GM23338 (cell line): ENCODE measurements at regions not wholly inside any gene's neighbourhood (a gene's known extent, or its start where the extent isn't known, plus 50 kb on each side); places are given as distances from the start of the nearest gene placed in this dataset.

Source experiments
- ATAC-seq: fragments of 200-7000 bp; cut with Tn5 transposase; 3 replicates; pipeline ENCODE4 v1.9.1; 2020
- DNase-seq: peaks from one replicate; pipeline ENCODE4 v3.0.0-alpha.2; 2015; ENCODE audit warnings: low spot score
- H2AFZ ChIP-seq: fragments of 200-600 bp; sonication (generic); 2 replicates; pipeline ENCODE4 v1.8.0; 2016; ENCODE audit warnings: antibody characterized with exemption, mild to moderate bottlenecking, moderate library complexity
- H3F3A ChIP-seq: fragments of 200-600 bp; sonication (generic); replicated peaks from 2 replicates; pipeline ENCODE4 v1.8.0; 2017; ENCODE audit warnings: antibody characterized with exemption, mixed run types, low read depth
- H3K27ac ChIP-seq: fragments of 200-600 bp; sonication (generic); 2 replicates; pipeline ENCODE4 v1.6.1; 2016; ENCODE audit warnings: low read depth
- H3K27me3 ChIP-seq: fragments of 200-600 bp; sonication (generic); 2 replicates; pipeline ENCODE4 v1.8.0; 2016; ENCODE audit warnings: mild to moderate bottlenecking, mixed run types, moderate library complexity; ENCODE audit not compliant: insufficient read depth
- H3K36me3 ChIP-seq: fragments of 200-600 bp; sonication (generic); 2 replicates; pipeline ENCODE4 v1.8.0; 2016; ENCODE audit warnings: mild to moderate bottlenecking; ENCODE audit not compliant: insufficient read depth
- H3K4me1 ChIP-seq: fragments of 200-600 bp; sonication (generic); 2 replicates; pipeline ENCODE4 v1.8.0; 2016; ENCODE audit warnings: mild to moderate bottlenecking, moderate library complexity; ENCODE audit not compliant: insufficient read depth
- H3K4me2 ChIP-seq: fragments of 200-600 bp; sonication (generic); 2 replicates; pipeline ENCODE4 v1.7.1; 2017; ENCODE audit warnings: mixed run types
- H3K4me3 ChIP-seq: fragments of 200-600 bp; sonication (generic); 2 replicates; pipeline ENCODE4 v1.6.1; 2016; ENCODE audit warnings: mixed run types
- H3K79me2 ChIP-seq: fragments of 200-600 bp; sonication (generic); replicated peaks from 2 replicates; pipeline ENCODE4 v1.8.0; 2017; ENCODE audit warnings: mild to moderate bottlenecking; ENCODE audit not compliant: insufficient read depth
- H3K9me2 ChIP-seq: fragments of 200-600 bp; sonication (generic); 2 replicates; pipeline ENCODE4 v1.8.0; 2017; ENCODE audit not compliant: insufficient read depth
- H4K20me1 ChIP-seq: fragments of 200-600 bp; sonication (generic); replicated peaks from 2 replicates; pipeline ENCODE4 v1.8.0; 2017; ENCODE audit warnings: mild to moderate bottlenecking; ENCODE audit not compliant: insufficient read depth
- H3K27ac Mint-ChIP-seq: 2 replicates; pipeline ENCODE4 v1.8.0; 2020; ENCODE audit warnings: inconsistent platforms, mild to moderate bottlenecking, moderate library complexity, mixed read lengths
- H3K27me3 Mint-ChIP-seq: 3 replicates; pipeline ENCODE4 v1.8.0; 2022; ENCODE audit warnings: low read depth, mild to moderate bottlenecking, moderate library complexity, mixed read lengths, inconsistent platforms; ENCODE audit not compliant: insufficient read depth, poor library complexity
- H3K36me3 Mint-ChIP-seq: 3 replicates; pipeline ENCODE4 v1.8.0; 2021; ENCODE audit warnings: low read depth, mild to moderate bottlenecking, inconsistent platforms, moderate library complexity, mixed read lengths
- H3K4me1 Mint-ChIP-seq: 3 replicates; pipeline ENCODE4 v1.8.0; 2020; ENCODE audit warnings: mild to moderate bottlenecking, inconsistent platforms, mixed read lengths
- H3K4me3 Mint-ChIP-seq: 3 replicates; pipeline ENCODE4 v1.8.0; 2021; ENCODE audit warnings: moderate library complexity, mild to moderate bottlenecking, inconsistent platforms, mixed read lengths
- H3K9me3 Mint-ChIP-seq: 3 replicates; pipeline ENCODE4 v1.8.0; 2020; ENCODE audit warnings: moderate library complexity, mild to moderate bottlenecking, inconsistent platforms, mixed read lengths
- EZH2phosphoT487 ChIP-seq: fragments of 200-600 bp; sonication (generic); IDR thresholded peaks from one replicate; pipeline ENCODE4 v1.8.1; 2018; ENCODE audit warnings: antibody characterized with exemption; ENCODE audit not compliant: unreplicated experiment
- NANOG ChIP-seq: IDR thresholded peaks from 2 replicates; pipeline ENCODE4 v1.6.1; 2016; ENCODE audit warnings: antibody characterized with exemption, borderline replicate concordance
- POLR2AphosphoS5 ChIP-seq: IDR thresholded peaks from 2 replicates; pipeline ENCODE4 v1.6.1; 2016; ENCODE audit warnings: antibody characterized with exemption, low read depth
- STAT1 ChIP-seq: IDR thresholded peaks from one replicate; pipeline ENCODE4 v1.6.1; 2016; ENCODE audit warnings: antibody characterized with exemption; ENCODE audit not compliant: unreplicated experiment
- ZNF114 ChIP-seq: fragments of 250-450 bp; sonication (Bioruptor Pico); IDR thresholded peaks from 2 replicates; pipeline ENCODE4 v1.5.0; 2020; ENCODE audit warnings: mild to moderate bottlenecking, moderate library complexity
- TF ChIP-seq, protein P1 (sequence below): IDR thresholded peaks from 2 replicates; pipeline ENCODE4 v1.6.1; 2016; ENCODE audit warnings: antibody characterized with exemption
- TF ChIP-seq, protein P2 (sequence below), 2 experiments: fragments of 200-600 bp in 1 of 2; sonication (generic) in 1 of 2; conservative IDR thresholded peaks; 2 replicates each; pipeline versions ENCODE4 v1.5.1 to v1.6.1; 2016 to 2017; ENCODE audit warnings: antibody characterized with exemption in 2 of 2, low read depth in 2 of 2, mild to moderate bottlenecking in 2 of 2, moderate library complexity in 1 of 2
- TF ChIP-seq, protein P3 (sequence below): fragments of 250-450 bp; sonication (Bioruptor Pico); IDR thresholded peaks from 2 replicates; pipeline ENCODE4 v1.5.0; 2020; ENCODE audit warnings: mild to moderate bottlenecking, moderate library complexity

DNA sequence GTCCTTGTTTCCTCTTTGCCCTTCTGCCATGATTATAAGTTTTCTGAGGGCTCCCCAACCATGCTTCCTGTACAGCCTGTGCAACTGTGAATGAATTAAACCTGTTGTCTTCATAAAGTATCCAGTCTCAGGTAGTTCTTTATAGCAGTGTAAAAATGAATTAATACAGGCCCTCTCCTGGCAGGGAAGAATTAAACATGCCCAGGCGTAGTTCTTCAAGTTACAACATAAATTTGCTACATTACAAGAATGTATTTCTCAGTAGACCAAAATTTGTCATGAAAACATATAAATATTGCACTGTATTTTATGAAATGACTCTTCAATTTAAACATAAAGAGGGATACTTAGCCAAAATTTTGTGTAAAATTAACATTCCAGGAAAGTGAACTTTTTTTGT, 1089.9 kb upstream of the PCDH10 start (continued):
- no peak for TF ChIP-seq STAT1

DNA sequence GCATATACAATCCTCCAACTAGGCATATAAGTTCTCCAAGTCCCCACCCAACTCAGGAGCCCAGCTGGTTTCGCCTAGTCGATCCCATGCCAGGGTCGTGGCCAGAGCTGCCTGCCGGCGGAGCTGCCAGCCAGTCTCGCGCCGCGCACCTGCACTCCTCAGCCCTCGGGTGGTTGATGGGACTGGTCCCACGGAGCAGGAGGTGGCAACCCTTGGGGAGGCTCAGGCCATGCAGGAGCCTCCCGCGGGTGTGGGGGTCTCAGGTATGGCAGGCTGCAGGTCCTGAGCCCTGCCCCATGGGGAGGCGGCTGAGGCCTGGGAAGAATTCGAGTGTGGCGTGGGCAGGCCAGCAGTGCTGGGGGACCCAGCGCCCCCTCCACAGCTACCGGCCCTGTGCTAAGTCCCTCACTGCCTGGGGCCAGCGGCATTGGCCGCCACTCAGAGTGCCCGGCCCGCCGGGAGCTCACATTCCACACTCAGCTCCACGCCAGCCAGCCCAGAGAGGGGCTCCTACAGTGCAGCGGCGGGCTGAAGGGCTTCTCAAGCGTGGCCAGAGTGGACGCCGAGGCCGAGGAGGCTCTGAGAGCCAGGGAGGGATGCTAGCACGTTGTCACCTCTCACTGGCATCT, 1086.4 kb upstream of the PCDH10 start:
- Histone ChIP-seq H3K27ac (no peak overlapping the region), H3K4me1 (no peaks in the 10 kb centered on the region), H3F3A (no peaks in the 10 kb centered on the region), H3K9me2 (peaks cover 3% of the 10 kb centered on the region; the same call in 1 of the 2 replicates), H3K4me3 (no peak overlapping the region), H3K36me3 (peaks cover 4% of the 10 kb centered on the region; the same call in 1 of the 2 replicates), H3K27me3 (no peaks in the 10 kb centered on the region), H4K20me1 (no peaks in the 10 kb centered on the region), H3K4me2 (no peak overlapping the region), H3K79me2 (no peaks in the 10 kb centered on the region), H2AFZ (no peak overlapping the region)
- no peak overlapping the region for H3K4me3 Mint-ChIP-seq
- H3K9me3 Mint-ChIP-seq = peaks cover 46% of the 10 kb centered on the region
- DNase-seq (no peak), ATAC-seq (no peak)
- H3K27me3 Mint-ChIP-seq = peaks cover 3% of the 10 kb centered on the region
- H3K27ac Mint-ChIP-seq = no peak overlapping the region
- no peaks in the 10 kb centered on the region; the same call in 2 of the 3 replicates for H3K4me1 Mint-ChIP-seq
- peaks cover 35% of the 10 kb centered on the region for H3K36me3 Mint-ChIP-seq
- TF ChIP-seq, protein P1, sequence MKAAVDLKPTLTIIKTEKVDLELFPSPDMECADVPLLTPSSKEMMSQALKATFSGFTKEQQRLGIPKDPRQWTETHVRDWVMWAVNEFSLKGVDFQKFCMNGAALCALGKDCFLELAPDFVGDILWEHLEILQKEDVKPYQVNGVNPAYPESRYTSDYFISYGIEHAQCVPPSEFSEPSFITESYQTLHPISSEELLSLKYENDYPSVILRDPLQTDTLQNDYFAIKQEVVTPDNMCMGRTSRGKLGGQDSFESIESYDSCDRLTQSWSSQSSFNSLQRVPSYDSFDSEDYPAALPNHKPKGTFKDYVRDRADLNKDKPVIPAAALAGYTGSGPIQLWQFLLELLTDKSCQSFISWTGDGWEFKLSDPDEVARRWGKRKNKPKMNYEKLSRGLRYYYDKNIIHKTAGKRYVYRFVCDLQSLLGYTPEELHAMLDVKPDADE = no peak
- TF ChIP-seq, protein P2, sequence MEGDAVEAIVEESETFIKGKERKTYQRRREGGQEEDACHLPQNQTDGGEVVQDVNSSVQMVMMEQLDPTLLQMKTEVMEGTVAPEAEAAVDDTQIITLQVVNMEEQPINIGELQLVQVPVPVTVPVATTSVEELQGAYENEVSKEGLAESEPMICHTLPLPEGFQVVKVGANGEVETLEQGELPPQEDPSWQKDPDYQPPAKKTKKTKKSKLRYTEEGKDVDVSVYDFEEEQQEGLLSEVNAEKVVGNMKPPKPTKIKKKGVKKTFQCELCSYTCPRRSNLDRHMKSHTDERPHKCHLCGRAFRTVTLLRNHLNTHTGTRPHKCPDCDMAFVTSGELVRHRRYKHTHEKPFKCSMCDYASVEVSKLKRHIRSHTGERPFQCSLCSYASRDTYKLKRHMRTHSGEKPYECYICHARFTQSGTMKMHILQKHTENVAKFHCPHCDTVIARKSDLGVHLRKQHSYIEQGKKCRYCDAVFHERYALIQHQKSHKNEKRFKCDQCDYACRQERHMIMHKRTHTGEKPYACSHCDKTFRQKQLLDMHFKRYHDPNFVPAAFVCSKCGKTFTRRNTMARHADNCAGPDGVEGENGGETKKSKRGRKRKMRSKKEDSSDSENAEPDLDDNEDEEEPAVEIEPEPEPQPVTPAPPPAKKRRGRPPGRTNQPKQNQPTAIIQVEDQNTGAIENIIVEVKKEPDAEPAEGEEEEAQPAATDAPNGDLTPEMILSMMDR (conservative IDR thresholded peaks at IDR 0.05; ENCODE audit: low read depth in 2 of 2) = no peak
- TF ChIP-seq EZH2phosphoT487 = no peak
- TF ChIP-seq ZNF114 = no peak
- no peak for TF ChIP-seq POLR2AphosphoS5
- no peak for TF ChIP-seq NANOG

DNA sequence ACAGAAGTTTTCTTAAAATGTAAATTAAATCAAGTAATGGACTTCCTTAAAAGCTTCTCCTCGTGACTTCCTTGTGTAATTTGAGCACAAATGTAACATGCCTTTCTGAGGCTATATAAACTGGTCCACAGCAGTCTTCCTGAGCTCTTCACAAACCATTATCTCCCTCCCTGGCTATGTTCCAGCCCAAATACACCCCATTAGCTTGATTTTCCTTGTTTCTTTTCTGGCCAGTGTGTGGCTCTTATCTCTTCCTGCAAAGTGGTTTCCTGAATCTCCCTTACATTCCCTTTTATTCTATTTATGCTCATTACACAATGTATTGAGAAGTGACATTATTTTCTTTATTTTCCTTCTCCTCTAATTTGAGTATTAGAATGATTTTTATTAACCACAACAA, 1085.3 kb upstream of the PCDH10 start:
- Mint-ChIP-seq H3K36me3 (peaks cover 28% of the 10 kb centered on the region), H3K27me3 (peaks cover 3% of the 10 kb centered on the region), H3K27ac (no peak overlapping the region), H3K4me1 (no peaks in the 10 kb centered on the region; the same call in 2 of the 3 replicates), H3K9me3 (peaks cover 35% of the 10 kb centered on the region), H3K4me3 (no peak overlapping the region)
- H3K4me1 ChIP-seq = no peaks in the 10 kb centered on the region
- H3K4me3 ChIP-seq = no peak overlapping the region
- H4K20me1 ChIP-seq = no peaks in the 10 kb centered on the region
- no peaks in the 10 kb centered on the region for H3K79me2 ChIP-seq
- no peaks in the 10 kb centered on the region for H3K27me3 ChIP-seq
- ATAC-seq = no peak
- H3K4me2 ChIP-seq = no peak overlapping the region
- no peak overlapping the region for H2AFZ ChIP-seq
- H3K36me3 ChIP-seq = peaks cover 4% of the 10 kb centered on the region; the same call in 1 of the 2 replicates
- peaks cover 3% of the 10 kb centered on the region; the same call in 1 of the 2 replicates for H3K9me2 ChIP-seq
- H3K27ac ChIP-seq = no peak overlapping the region
- DNase-seq = no peak
- no peaks in the 10 kb centered on the region for H3F3A ChIP-seq
- TF ChIP-seq, protein P3, sequence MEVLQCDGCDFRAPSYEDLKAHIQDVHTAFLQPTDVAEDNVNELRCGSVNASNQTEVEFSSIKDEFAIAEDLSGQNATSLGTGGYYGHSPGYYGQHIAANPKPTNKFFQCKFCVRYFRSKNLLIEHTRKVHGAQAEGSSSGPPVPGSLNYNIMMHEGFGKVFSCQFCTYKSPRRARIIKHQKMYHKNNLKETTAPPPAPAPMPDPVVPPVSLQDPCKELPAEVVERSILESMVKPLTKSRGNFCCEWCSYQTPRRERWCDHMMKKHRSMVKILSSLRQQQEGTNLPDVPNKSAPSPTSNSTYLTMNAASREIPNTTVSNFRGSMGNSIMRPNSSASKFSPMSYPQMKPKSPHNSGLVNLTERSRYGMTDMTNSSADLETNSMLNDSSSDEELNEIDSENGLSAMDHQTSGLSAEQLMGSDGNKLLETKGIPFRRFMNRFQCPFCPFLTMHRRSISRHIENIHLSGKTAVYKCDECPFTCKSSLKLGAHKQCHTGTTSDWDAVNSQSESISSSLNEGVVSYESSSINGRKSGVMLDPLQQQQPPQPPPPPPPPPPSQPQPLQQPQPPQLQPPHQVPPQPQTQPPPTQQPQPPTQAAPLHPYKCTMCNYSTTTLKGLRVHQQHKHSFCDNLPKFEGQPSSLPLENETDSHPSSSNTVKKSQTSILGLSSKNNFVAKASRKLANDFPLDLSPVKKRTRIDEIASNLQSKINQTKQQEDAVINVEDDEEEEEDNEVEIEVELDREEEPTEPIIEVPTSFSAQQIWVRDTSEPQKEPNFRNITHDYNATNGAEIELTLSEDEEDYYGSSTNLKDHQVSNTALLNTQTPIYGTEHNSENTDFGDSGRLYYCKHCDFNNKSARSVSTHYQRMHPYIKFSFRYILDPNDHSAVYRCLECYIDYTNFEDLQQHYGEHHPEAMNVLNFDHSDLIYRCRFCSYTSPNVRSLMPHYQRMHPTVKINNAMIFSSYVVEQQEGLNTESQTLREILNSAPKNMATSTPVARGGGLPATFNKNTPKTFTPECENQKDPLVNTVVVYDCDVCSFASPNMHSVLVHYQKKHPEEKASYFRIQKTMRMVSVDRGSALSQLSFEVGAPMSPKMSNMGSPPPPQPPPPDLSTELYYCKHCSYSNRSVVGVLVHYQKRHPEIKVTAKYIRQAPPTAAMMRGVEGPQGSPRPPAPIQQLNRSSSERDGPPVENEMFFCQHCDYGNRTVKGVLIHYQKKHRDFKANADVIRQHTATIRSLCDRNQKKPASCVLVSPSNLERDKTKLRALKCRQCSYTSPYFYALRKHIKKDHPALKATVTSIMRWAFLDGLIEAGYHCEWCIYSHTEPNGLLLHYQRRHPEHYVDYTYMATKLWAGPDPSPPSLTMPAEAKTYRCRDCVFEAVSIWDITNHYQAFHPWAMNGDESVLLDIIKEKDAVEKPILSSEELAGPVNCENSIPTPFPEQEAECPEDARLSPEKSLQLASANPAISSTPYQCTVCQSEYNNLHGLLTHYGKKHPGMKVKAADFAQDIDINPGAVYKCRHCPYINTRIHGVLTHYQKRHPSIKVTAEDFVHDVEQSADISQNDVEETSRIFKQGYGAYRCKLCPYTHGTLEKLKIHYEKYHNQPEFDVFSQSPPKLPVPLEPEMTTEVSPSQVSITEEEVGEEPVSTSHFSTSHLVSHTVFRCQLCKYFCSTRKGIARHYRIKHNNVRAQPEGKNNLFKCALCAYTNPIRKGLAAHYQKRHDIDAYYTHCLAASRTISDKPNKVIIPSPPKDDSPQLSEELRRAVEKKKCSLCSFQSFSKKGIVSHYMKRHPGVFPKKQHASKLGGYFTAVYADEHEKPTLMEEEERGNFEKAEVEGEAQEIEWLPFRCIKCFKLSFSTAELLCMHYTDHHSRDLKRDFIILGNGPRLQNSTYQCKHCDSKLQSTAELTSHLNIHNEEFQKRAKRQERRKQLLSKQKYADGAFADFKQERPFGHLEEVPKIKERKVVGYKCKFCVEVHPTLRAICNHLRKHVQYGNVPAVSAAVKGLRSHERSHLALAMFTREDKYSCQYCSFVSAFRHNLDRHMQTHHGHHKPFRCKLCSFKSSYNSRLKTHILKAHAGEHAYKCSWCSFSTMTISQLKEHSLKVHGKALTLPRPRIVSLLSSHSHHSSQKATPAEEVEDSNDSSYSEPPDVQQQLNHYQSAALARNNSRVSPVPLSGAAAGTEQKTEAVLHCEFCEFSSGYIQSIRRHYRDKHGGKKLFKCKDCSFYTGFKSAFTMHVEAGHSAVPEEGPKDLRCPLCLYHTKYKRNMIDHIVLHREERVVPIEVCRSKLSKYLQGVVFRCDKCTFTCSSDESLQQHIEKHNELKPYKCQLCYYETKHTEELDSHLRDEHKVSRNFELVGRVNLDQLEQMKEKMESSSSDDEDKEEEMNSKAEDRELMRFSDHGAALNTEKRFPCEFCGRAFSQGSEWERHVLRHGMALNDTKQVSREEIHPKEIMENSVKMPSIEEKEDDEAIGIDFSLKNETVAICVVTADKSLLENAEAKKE = no peak
